BLaER1 (cell line): ENCODE measurements at regions not wholly inside any gene's neighbourhood (a gene's known extent, or its start where the extent isn't known, plus 50 kb on each side); places are given as distances from the start of the nearest gene placed in this dataset.
A peak's percentile ranks its signal among the peaks of the same experiment; 100 is the strongest.

Source experiments
- H3K27ac ChIP-seq: shearing (Covaris generic); formaldehyde crosslinking; 2 replicates; pipeline ENCODE4 v1.8.1; 2022
- H3K27me3 ChIP-seq: shearing (Covaris generic); formaldehyde crosslinking; 2 replicates; pipeline ENCODE4 v1.8.1; 2022
- H3K36me3 ChIP-seq: shearing (Covaris generic); formaldehyde crosslinking; 2 replicates; pipeline ENCODE4 v1.8.1; 2022
- H3K4me1 ChIP-seq: shearing (Covaris generic); formaldehyde crosslinking; 2 replicates; pipeline ENCODE4 v1.8.1; 2022
- H3K4me2 ChIP-seq: shearing (Covaris generic); formaldehyde crosslinking; 2 replicates; pipeline ENCODE4 v1.8.1; 2022
- H3K4me3 ChIP-seq: shearing (Covaris generic); formaldehyde crosslinking; 2 replicates; pipeline ENCODE4 v1.8.1; 2022
- H3K9ac ChIP-seq: shearing (Covaris generic); formaldehyde crosslinking; 2 replicates; pipeline ENCODE4 v1.8.1; 2022
- H3K9me3 ChIP-seq: shearing (Covaris generic); formaldehyde crosslinking; 2 replicates; pipeline ENCODE4 v1.8.1; 2022
- H4K20me1 ChIP-seq: shearing (Covaris generic); formaldehyde crosslinking; 2 replicates; pipeline ENCODE4 v1.8.1; 2022
- Cebpa-rat ChIP-seq: shearing (Covaris generic); IDR thresholded peaks from 2 replicates; pipeline ENCODE4 v1.8.1; 2022

DNA sequence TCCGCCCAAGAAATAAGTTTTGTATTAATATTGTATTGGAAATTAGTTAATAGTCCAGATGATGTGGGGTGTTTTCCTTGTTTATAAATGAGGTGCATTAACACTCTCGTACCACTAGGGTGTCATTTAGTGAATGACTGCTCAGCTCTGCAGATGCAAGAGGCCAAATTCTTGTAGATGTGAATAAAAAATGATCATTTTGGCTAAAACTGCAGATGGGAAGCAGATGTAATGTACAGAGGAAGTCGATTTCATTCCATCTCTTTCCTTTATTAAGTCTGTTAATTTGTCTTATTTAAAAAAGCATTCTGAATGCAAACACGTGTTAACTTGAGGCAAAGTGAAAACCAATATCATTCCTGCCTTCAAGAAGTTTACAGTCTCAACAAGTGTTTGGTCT is 108.1 kb downstream of the DHX15 start:
- Histone ChIP-seq H4K20me1 (peaks cover 7% of the 10 kb centered on the region), H3K9ac (no peak overlapping the region), H3K36me3 (no peaks in the 10 kb centered on the region), H3K4me2 (no peak overlapping the region), H3K27me3 (peaks cover 38% of the 10 kb centered on the region), H3K9me3 (no peaks in the 10 kb centered on the region), H3K27ac (no peak overlapping the region), H3K4me1 (peaks cover 21% of the 10 kb centered on the region), H3K4me3 (no peak overlapping the region)
- TF ChIP-seq Cebpa-rat: no peak

DNA sequence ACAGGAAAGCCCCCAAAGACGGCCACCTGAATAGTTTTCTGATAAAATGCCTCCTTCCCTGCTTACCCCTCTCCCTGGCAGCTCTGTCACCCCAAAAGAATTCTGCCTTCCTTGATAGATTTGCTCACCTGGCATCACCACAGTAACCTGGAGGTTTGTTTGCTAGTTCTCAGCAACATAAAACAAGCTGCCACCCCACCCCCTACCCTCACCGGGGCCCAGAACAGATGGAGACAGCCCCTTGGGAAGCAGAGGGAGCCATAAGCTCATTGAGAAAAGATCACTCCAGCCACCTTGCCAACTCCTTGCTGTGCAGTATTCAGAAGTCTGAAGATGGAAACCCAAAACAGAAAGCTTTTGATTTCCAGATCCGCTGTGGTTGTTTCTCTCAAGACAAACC is 108.6 kb downstream of the DHX15 start:
- Histone ChIP-seq H3K36me3 (no peaks in the 10 kb centered on the region), H3K4me1 (peaks cover 23% of the 10 kb centered on the region), H3K9ac (no peak overlapping the region), H4K20me1 (peaks cover 8% of the 10 kb centered on the region), H3K9me3 (no peaks in the 10 kb centered on the region), H3K4me3 (no peak overlapping the region), H3K27ac (no peak overlapping the region), H3K27me3 (peaks cover 43% of the 10 kb centered on the region), H3K4me2 (no peak overlapping the region)
- no peak for TF ChIP-seq Cebpa-rat

DNA sequence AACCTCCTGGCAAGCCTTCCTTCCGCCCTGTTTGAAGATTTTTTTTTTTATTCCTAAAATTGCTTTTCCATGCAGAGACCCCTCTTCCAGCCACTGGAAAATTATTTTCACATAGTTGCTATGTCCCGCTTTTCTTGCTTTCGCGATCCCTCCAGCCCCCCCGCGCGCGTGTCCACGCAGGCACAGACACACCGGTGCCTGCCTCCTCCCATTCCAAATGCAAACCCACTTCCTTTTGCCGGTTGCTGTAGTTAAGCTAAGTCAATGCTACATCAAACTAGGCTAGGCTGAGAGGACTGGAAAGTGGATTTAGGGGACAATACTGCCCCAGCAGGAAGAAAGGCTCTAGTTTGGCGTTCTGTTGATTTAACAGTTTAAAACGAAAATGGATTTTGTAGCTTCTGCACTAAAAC is 111.0 kb downstream of the DHX15 start:
- H3K9ac ChIP-seq: peak overlapping the region; percentile 17; the same call in 1 of the 2 replicates
- peaks cover 67% of the 10 kb centered on the region for H3K27me3 ChIP-seq
- H3K36me3 ChIP-seq: no peaks in the 10 kb centered on the region
- H4K20me1 ChIP-seq: peaks cover 27% of the 10 kb centered on the region
- TF ChIP-seq Cebpa-rat: no peak
- H3K4me1 ChIP-seq: peaks cover 35% of the 10 kb centered on the region
- no peaks in the 10 kb centered on the region for H3K9me3 ChIP-seq
- peak overlapping the region; percentile 93 for H3K4me2 ChIP-seq
- no peak overlapping the region for H3K27ac ChIP-seq
- peak overlapping the region; percentile 74 for H3K4me3 ChIP-seq

DNA sequence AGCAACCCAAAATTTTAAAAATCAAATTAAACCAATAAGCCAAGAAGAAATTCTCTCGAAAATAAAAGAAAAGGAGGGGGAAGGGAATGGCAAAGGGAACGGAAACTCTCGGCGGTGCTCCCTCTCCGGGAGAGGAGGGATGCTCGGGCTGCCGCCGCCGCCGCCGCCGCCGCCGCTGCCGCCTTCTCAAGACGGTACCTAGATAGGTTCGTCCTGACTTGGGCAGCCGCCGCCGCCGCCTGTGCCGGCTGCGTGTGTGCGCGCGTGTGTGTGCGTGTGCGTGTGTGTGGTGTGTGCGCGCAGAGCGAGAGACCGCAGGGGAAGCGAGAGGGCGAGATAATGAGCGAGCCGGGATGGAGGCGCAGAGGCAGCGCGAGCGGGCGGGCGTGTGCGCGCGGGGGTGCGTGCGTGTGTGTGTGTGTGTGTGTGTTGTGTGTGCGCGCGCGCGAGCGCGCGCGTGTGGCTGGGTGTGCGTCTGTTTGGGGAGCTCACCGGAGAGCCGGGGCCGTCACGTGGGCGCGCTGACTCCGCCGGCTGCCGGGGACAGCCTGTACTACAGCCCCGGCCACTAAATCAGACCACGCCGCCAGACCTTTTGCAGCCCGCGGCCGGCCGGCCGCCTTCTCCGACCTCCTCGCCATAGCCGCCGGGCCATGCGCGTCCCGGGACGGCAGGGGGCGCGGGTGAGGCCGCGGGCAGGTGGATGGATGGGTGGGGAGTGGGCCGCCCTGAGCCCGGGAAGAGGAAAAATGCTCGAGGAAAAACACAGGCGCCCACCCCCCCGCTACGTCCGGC is 111.6 kb downstream of the DHX15 start:
- Histone ChIP-seq H3K4me2 (peak overlapping the region; percentile 93), H4K20me1 (peaks cover 29% of the 10 kb centered on the region), H3K27ac (no peak overlapping the region), H3K4me1 (peaks cover 35% of the 10 kb centered on the region), H3K9ac (peak overlapping the region; percentile 17; the same call in 1 of the 2 replicates), H3K4me3 (peak overlapping the region; percentile 74), H3K27me3 (peaks cover 73% of the 10 kb centered on the region), H3K9me3 (no peaks in the 10 kb centered on the region), H3K36me3 (no peaks in the 10 kb centered on the region)
- TF ChIP-seq Cebpa-rat: no peak

DNA sequence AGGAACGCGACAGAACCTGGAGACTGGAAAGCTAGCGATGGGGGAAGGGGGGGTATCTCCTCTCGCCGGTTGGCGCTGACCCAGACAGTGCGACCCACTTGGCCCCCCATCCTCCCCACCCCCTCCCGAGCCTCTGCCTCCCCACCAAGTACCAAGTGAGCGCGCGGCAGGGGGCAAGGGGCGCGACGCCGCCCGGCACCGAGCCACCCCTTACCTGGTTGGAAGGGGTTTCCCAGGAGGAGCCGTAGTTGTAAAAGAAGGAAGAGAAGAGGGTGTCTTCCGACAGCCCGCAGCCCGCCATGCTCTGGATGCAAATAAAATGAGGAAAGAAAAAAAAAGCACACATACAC is 112.2 kb downstream of the DHX15 start:
- peaks cover 29% of the 10 kb centered on the region for H4K20me1 ChIP-seq
- no peaks in the 10 kb centered on the region for H3K36me3 ChIP-seq
- H3K9ac ChIP-seq: 0 out of 2 replicates have a peak overlapping the region, but pooled peaks have one; percentile 17
- peak overlapping the region; percentile 93 for H3K4me2 ChIP-seq
- H3K4me3 ChIP-seq: peak overlapping the region; percentile 74
- H3K27me3 ChIP-seq: peaks cover 75% of the 10 kb centered on the region
- no peak for TF ChIP-seq Cebpa-rat
- no peaks in the 10 kb centered on the region for H3K9me3 ChIP-seq
- H3K4me1 ChIP-seq: peaks cover 35% of the 10 kb centered on the region
- no peak overlapping the region for H3K27ac ChIP-seq

DNA sequence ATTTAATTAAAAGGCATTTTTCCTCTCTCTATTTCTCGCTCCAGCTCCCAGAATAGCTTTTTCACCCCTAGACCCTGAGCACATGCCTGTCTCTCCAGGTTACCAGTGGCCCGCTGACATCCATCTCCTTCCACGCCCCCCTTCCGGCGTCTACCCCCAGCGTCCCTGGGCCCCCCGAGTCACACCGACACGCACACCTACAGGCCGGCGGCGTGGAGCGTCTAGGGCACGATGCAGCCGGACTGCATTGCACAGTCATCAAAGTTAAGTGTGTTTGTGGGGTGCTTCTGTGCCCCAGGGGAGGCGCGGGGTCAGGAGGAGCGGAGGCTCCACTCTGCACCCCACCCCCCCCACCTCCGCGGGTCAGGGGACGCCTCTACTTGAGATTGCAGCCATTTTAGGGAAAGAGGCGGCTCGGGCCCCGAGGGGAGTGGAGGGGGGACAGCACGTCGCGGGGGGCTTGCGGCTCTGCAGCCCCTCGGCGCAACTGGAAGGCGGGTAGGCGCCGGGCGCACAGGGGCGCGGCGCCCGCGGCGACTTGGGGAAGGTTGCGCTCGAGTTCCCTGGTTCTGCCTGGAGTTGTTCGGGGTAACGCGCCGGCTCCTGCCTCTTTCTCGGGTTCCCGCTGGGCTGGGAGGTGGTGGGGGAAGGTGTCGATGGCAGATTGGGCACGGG is 112.7 kb downstream of the DHX15 start:
- H3K27me3 ChIP-seq: peaks cover 75% of the 10 kb centered on the region

DNA sequence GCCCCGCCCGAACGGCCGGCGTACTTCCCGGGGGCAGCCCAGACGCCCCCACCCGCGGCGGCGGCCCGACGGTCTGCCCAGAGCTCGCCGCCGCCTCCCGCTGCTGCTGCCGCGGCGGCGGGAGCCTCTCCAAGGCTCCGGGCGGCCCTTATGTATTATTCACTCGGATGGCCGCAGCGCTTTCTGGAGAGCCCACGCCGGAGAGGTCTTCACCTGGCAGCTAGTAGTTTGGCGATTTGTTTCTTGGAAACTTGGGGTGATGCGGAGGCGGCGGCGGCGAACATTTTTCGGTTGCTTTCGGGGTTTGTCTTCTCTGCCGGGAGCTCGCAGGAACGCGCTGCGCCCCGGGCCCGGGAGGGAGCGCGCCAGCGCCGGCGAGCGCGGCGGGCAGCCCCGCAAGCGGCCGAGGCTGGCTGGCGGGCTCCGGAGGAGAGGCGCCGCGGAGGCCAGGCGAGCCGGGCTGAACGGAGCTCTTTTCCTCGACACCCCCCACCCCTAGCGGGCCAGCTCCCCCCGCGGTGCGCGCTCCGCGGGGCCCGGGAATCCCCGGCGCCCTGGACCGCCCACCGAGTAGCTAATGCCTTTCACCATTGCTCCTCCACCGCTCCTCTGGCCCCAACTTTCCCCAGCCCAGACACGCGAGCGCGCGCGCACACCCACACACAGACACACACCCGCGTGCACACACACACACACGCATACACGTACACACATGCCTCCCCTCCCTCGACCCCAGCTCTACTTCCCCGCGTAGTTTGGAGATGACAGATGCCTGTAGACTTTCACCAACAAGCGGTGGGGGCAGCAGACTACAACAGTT is 113.5 kb downstream of the DHX15 start:
- no peak for TF ChIP-seq Cebpa-rat
- Histone ChIP-seq H3K27me3 (peaks cover 75% of the 10 kb centered on the region), H3K9ac (peak overlapping the region; percentile 48), H4K20me1 (peaks cover 29% of the 10 kb centered on the region), H3K4me2 (peak overlapping the region; percentile 93), H3K36me3 (no peaks in the 10 kb centered on the region), H3K9me3 (no peaks in the 10 kb centered on the region), H3K4me1 (peaks cover 33% of the 10 kb centered on the region), H3K4me3 (peak overlapping the region; percentile 74), H3K27ac (no peak overlapping the region)

More for the DNA sequence above, 112.7 kb downstream of the DHX15 start:
- Histone ChIP-seq H3K4me3 (peak overlapping the region; percentile 74), H3K9me3 (no peaks in the 10 kb centered on the region), H4K20me1 (peaks cover 29% of the 10 kb centered on the region), H3K27ac (no peak overlapping the region), H3K36me3 (no peaks in the 10 kb centered on the region), H3K9ac (no peak overlapping the region), H3K4me2 (peak overlapping the region; percentile 93), H3K4me1 (peaks cover 35% of the 10 kb centered on the region)
- TF ChIP-seq Cebpa-rat: no peak

DNA sequence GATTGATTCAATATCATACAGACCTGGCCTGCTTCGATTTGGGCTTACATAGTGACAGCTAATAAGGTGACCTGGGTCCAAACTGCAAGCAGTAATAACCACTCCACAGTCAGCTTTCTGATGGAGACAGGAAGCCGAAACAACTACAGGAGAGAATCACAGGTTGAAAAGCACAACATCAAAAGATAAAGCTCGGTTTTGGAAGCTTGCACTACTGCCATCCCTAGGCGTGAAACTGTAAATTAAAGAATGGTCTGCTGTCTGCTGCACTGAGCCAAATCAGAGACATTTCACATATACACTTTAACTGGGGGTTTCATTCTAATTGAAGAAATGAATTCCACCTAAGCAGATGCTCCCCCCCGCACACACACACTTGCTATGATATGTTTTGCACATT is 116.3 kb downstream of the DHX15 start:
- TF ChIP-seq Cebpa-rat: no peak
- H3K36me3 ChIP-seq: no peaks in the 10 kb centered on the region
- H4K20me1 ChIP-seq: peaks cover 29% of the 10 kb centered on the region
- H3K27me3 ChIP-seq: peaks cover 55% of the 10 kb centered on the region
- H3K4me1 ChIP-seq: peaks cover 23% of the 10 kb centered on the region
- H3K4me3 ChIP-seq: no peak overlapping the region
- H3K9me3 ChIP-seq: no peaks in the 10 kb centered on the region
- H3K27ac ChIP-seq: no peak overlapping the region
- H3K4me2 ChIP-seq: no peak overlapping the region
- H3K9ac ChIP-seq: no peak overlapping the region

DNA sequence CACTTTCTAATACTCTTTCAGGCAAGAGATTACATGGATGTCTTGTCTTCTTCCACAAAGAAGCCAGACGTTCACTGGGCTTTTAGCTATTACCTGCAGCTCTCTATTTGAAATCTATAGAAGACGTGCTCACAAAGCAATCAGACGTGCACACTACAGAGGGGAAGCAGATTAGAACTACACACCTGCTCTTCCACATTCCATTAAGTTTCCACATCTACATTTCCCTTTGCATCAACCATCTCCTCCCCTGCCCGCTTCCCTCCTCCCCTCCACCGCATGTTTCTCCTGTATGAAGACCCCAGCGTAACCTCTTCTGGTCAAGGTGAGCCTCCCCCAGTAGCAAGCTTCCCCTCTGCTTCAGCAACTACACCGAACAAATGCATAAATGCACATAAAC is 119.8 kb downstream of the DHX15 start:
- Histone ChIP-seq H3K4me1 (peaks cover 8% of the 10 kb centered on the region), H3K4me2 (no peak overlapping the region), H4K20me1 (peaks cover 12% of the 10 kb centered on the region), H3K27me3 (peaks cover 20% of the 10 kb centered on the region), H3K4me3 (no peak overlapping the region), H3K27ac (no peak overlapping the region), H3K9ac (no peak overlapping the region), H3K9me3 (no peaks in the 10 kb centered on the region), H3K36me3 (no peaks in the 10 kb centered on the region)
- TF ChIP-seq Cebpa-rat: no peak
